Colonic mucosa (tissue), 4 donors: ENCODE measurements at regions not wholly inside any gene's neighbourhood (a gene's known extent, or its start where the extent isn't known, plus 50 kb on each side); places are given as distances from the start of the nearest gene placed in this dataset.

Experiments used
- DNase-seq: peaks from one replicate; pipeline ENCODE4 v3.0.0-alpha.2; 2020
- H3K27ac ChIP-seq: fragments of 200-600 bp; one replicate; pipeline ENCODE4 v1.8.0; 2021
- H3K27me3 ChIP-seq: fragments of 200-600 bp; one replicate; pipeline ENCODE4 v1.8.0; 2021
- H3K36me3 ChIP-seq: fragments of 200-600 bp; one replicate; pipeline ENCODE4 v1.8.0; 2021
- H3K4me1 ChIP-seq: fragments of 200-600 bp; one replicate; pipeline ENCODE4 v1.8.0; 2021; ENCODE audit warnings: mild to moderate bottlenecking
- H3K4me3 ChIP-seq: fragments of 200-600 bp; one replicate; pipeline ENCODE4 v1.8.0; 2021
- H3K9ac ChIP-seq, 2 donors: one replicate each; pipeline ENCODE4 v1.7.0; 2013; ENCODE audit warnings: control low read depth in 2 of 2, low read depth in 2 of 2, low read length in 2 of 2
- H3K9me3 ChIP-seq: fragments of 200-600 bp; one replicate; pipeline ENCODE4 v1.8.0; 2021
- CTCF ChIP-seq: fragments of 200-600 bp; IDR thresholded peaks from one replicate; pipeline ENCODE4 v1.8.0; 2022; ENCODE audit warnings: antibody characterized with exemption, mild to moderate bottlenecking
- intact Hi-C: fragments of 100-400 bp; cut with DNase I; formaldehyde crosslinking; loops from one replicate; pipeline ENCODE4 v1.14.1; 2022
- donor health status: healthy.
- donor health status: DM: no; HTN: no; CAD: no.
- donor health status: DM: no; HTN: no; CAD: no.

GRCh38 chr1:117753232-117753631 lies 147.4 kb downstream of the TENT5C start:
- Histone ChIP-seq H3K4me3 (no peak overlapping the region), H3K27me3 (no peaks in the 10 kb centered on the region), H3K36me3 (no peaks in the 10 kb centered on the region), H3K4me1 (no peaks in the 10 kb centered on the region), H3K9ac (peak overlapping the region in 1 of 2 donors; percentile 17), H3K27ac (peak overlapping the region; percentile 45), H3K9me3 (no peaks in the 10 kb centered on the region)
- intact Hi-C loops: loop anchor here (5.0 to 10.0 kb wide), 2 partner anchors 66 to 138 kb away; no protein-coding TSS in a partner anchor
- peak; percentile 56 for DNase-seq
- no peak for TF ChIP-seq CTCF

- TF ChIP-seq CTCF: no peak
- no peaks in the 10 kb centered on the region for H3K9me3 ChIP-seq
- H3K4me1 ChIP-seq: no peaks in the 10 kb centered on the region
- intact Hi-C loops: loop anchor here (2.0 to 10.0 kb wide), 3 partner anchors 66 to 219 kb away; no protein-coding TSS in a partner anchor
- H3K36me3 ChIP-seq: no peaks in the 10 kb centered on the region
- no peaks in the 10 kb centered on the region for H3K27me3 ChIP-seq
- no peak overlapping the region for H3K4me3 ChIP-seq
- no peak for DNase-seq
- no peak overlapping the region for H3K9ac ChIP-seq
- peak overlapping the region; percentile 45 for H3K27ac ChIP-seq
Observed at GRCh38 chr1:117753652-117754051, 147.8 kb downstream of the TENT5C start.

- no peak overlapping the region for H3K4me3 ChIP-seq
- intact Hi-C loops: loop anchor here (2.0 to 10.0 kb wide), 3 partner anchors 67 to 220 kb away; no protein-coding TSS in a partner anchor
- no peaks in the 10 kb centered on the region for H3K4me1 ChIP-seq
- DNase-seq: peak; percentile 81
- H3K9me3 ChIP-seq: no peaks in the 10 kb centered on the region
- H3K36me3 ChIP-seq: no peaks in the 10 kb centered on the region
- H3K9ac ChIP-seq: no peak overlapping the region
- H3K27ac ChIP-seq: peak overlapping the region; percentile 45
- no peaks in the 10 kb centered on the region for H3K27me3 ChIP-seq
- TF ChIP-seq CTCF: peak; percentile 74
Observed at GRCh38 chr1:117754061-117754969, 148.5 kb downstream of the TENT5C start.

GRCh38 chr1:117757668-117758067 lies 151.8 kb downstream of the TENT5C start:
- H3K36me3 ChIP-seq: no peaks in the 10 kb centered on the region
- H3K9ac ChIP-seq: no peak overlapping the region
- no peak overlapping the region for H3K27ac ChIP-seq
- H3K9me3 ChIP-seq: no peaks in the 10 kb centered on the region
- H3K4me3 ChIP-seq: no peak overlapping the region
- intact Hi-C loops: loop anchor here (2.0 to 10.0 kb wide), 2 partner anchors 143 to 245 kb away; no protein-coding TSS in a partner anchor
- no peaks in the 10 kb centered on the region for H3K4me1 ChIP-seq
- DNase-seq: no peak
- TF ChIP-seq CTCF: no peak
- H3K27me3 ChIP-seq: no peaks in the 10 kb centered on the region

- H3K9me3 ChIP-seq: no peaks in the 10 kb centered on the region
Observed at GRCh38 chr1:117758444-117759316, 152.8 kb downstream of the TENT5C start.

More at GRCh38 chr1:117758444-117759316, 152.8 kb downstream of the TENT5C start:
- intact Hi-C loops: loop anchor here (2.0 to 10.0 kb wide), 2 partner anchors 144 to 246 kb away; no protein-coding TSS in a partner anchor
- Histone ChIP-seq H3K36me3 (no peaks in the 10 kb centered on the region), H3K27ac (no peak overlapping the region), H3K4me1 (no peaks in the 10 kb centered on the region), H3K9ac (peak overlapping the region in 1 of 2 donors; percentile 35), H3K27me3 (no peaks in the 10 kb centered on the region), H3K4me3 (peak overlapping the region; percentile 27)
- peak; percentile 90 for TF ChIP-seq CTCF
- peak; percentile 82 for DNase-seq
